Smooth muscle cell (in vitro differentiated cells): ENCODE measurements at regions not wholly inside any gene's neighbourhood (a gene's known extent, or its start where the extent isn't known, plus 50 kb on each side); places are given as distances from the start of the nearest gene placed in this dataset.

ENCODE experiments used
- DNase-seq: peaks from one replicate; lab custom pipeline; 2025; ENCODE audit not compliant: unreplicated experiment; lab: John Stamatoyannopoulos, UW
- H2AFZ ChIP-seq: fragments of 200-600 bp; sonication (generic); 2 replicates; pipeline ENCODE4 v1.6.0; 2016; ENCODE audit warnings: antibody characterized with exemption, low read depth, mild to moderate bottlenecking
- H3F3A ChIP-seq: fragments of 200-600 bp; sonication (generic); 2 replicates; pipeline ENCODE4 v1.6.0; 2017; ENCODE audit warnings: antibody characterized with exemption, low read depth
- H3K27ac ChIP-seq: fragments of 200-600 bp; sonication (generic); 2 replicates; pipeline ENCODE4 v1.5.1; 2016; ENCODE audit warnings: low read depth, mild to moderate bottlenecking
- H3K27me3 ChIP-seq: fragments of 200-600 bp; sonication (generic); 2 replicates; pipeline ENCODE4 v1.6.1; 2016; ENCODE audit warnings: low read depth, mild to moderate bottlenecking
- H3K36me3 ChIP-seq: fragments of 200-600 bp; sonication (generic); 2 replicates; pipeline ENCODE4 v1.5.1; 2016; ENCODE audit warnings: low read depth
- H3K4me1 ChIP-seq: fragments of 200-600 bp; sonication (generic); 2 replicates; pipeline ENCODE4 v1.5.1; 2016; ENCODE audit warnings: low read depth
- H3K4me2 ChIP-seq: fragments of 200-600 bp; sonication (generic); 2 replicates; pipeline ENCODE4 v1.6.0; 2016; ENCODE audit warnings: mild to moderate bottlenecking
- H3K4me3 ChIP-seq: fragments of 200-600 bp; sonication (generic); 2 replicates; pipeline ENCODE4 v1.5.1; 2016; ENCODE audit warnings: mild to moderate bottlenecking
- H3K79me2 ChIP-seq: fragments of 200-600 bp; sonication (generic); 2 replicates; pipeline ENCODE4 v1.6.0; 2016; ENCODE audit warnings: low read depth, mild to moderate bottlenecking
- H3K9ac ChIP-seq: fragments of 200-600 bp; sonication (generic); 2 replicates; pipeline ENCODE4 v1.6.0; 2016; ENCODE audit warnings: low read depth
- H3K9me3 ChIP-seq: fragments of 200-600 bp; sonication (generic); replicated peaks from 2 replicates; pipeline ENCODE4 v1.5.1; 2016; ENCODE audit warnings: low read depth
- H4K20me1 ChIP-seq: fragments of 200-600 bp; sonication (generic); 2 replicates; pipeline ENCODE4 v1.6.0; 2016; ENCODE audit warnings: low read depth
- WGBS: methylation state at CpG from one replicate; pipeline ENCODE4 v1.1.7; 2016; ENCODE audit warnings: low lambda C conversion rate; 5-methylcytosine and 5-hydroxymethylcytosine counted together
- TF ChIP-seq, protein P1 (sequence below): fragments of 200-600 bp; sonication (generic); IDR thresholded peaks from 2 replicates; pipeline ENCODE4 v1.5.1; 2017; ENCODE audit warnings: borderline replicate concordance, mild to moderate bottlenecking, antibody characterized with exemption; ENCODE audit not compliant: insufficient read depth, poor library complexity, severe bottlenecking

DNA sequence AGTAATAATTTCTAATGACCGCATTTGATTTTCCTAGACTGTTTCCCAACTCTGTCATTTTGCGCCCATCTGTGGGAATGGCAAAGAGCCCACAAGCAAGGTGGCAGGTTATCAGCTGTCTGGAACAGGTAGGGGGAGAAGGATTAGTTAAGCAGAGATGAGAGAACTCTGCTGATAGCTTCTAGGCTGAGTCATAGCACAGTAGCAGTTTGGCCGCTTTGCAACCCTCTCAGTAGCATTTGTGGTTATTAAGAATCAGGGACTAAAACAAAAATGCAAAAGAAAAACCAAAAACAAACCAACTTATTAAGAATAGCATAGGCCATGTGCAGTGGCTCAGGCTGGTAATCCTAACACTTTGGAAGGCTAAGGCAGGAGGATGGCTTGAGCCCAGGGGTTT lies 602.7 kb upstream of the SORCS1 start:
- Histone ChIP-seq H3K4me2 (no peak overlapping the region), H3K4me1 (no peaks in the 10 kb centered on the region), H3K36me3 (no peaks in the 10 kb centered on the region), H3K9me3 (no peaks in the 10 kb centered on the region), H3K27me3 (no peaks in the 10 kb centered on the region), H3K79me2 (no peaks in the 10 kb centered on the region), H3K4me3 (no peak overlapping the region), H3K9ac (no peak overlapping the region), H4K20me1 (no peaks in the 10 kb centered on the region), H3F3A (no peaks in the 10 kb centered on the region), H2AFZ (no peak overlapping the region), H3K27ac (no peak overlapping the region)
- TF ChIP-seq, protein P1, sequence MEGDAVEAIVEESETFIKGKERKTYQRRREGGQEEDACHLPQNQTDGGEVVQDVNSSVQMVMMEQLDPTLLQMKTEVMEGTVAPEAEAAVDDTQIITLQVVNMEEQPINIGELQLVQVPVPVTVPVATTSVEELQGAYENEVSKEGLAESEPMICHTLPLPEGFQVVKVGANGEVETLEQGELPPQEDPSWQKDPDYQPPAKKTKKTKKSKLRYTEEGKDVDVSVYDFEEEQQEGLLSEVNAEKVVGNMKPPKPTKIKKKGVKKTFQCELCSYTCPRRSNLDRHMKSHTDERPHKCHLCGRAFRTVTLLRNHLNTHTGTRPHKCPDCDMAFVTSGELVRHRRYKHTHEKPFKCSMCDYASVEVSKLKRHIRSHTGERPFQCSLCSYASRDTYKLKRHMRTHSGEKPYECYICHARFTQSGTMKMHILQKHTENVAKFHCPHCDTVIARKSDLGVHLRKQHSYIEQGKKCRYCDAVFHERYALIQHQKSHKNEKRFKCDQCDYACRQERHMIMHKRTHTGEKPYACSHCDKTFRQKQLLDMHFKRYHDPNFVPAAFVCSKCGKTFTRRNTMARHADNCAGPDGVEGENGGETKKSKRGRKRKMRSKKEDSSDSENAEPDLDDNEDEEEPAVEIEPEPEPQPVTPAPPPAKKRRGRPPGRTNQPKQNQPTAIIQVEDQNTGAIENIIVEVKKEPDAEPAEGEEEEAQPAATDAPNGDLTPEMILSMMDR, result no peak
- no peak for DNase-seq
- WGBS, result 64% methylated on average over 3 of the region's 3 CpGs

DNA sequence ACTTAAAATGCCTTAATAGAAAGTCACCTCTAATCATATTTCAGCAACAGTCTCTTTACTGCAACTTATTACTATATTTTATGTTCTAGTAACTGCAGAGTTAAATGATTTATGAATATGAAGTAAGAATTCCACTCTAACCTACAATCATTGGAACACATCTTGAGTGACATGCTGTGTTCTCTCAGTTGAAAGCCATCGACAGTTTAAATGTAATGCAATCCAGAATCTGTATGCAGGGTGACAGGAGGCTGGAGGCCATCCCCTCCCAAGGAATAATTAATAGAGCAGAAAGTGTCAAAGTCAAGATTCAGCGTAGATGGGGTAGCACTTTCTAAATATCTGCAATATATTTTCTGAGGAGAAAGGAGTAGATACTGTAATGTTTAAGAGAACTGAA lies 590.3 kb upstream of the SORCS1 start:
- H3K36me3 ChIP-seq, result no peaks in the 10 kb centered on the region
- no peaks in the 10 kb centered on the region for H3K4me1 ChIP-seq
- TF ChIP-seq, protein P1, result no peak
- no peaks in the 10 kb centered on the region for H3K27me3 ChIP-seq
- H3K9ac ChIP-seq, result no peak overlapping the region
- H3K27ac ChIP-seq, result no peak overlapping the region
- H3K79me2 ChIP-seq, result no peaks in the 10 kb centered on the region
- no peaks in the 10 kb centered on the region for H3K9me3 ChIP-seq
- no peak for DNase-seq
- no peaks in the 10 kb centered on the region for H4K20me1 ChIP-seq
- no peak overlapping the region for H2AFZ ChIP-seq
- H3K4me2 ChIP-seq, result no peak overlapping the region
- H3F3A ChIP-seq, result no peaks in the 10 kb centered on the region
- 84% methylated on average over 2 of the region's 2 CpGs for whole genome bisulfite sequencing
- H3K4me3 ChIP-seq, result no peak overlapping the region

DNA sequence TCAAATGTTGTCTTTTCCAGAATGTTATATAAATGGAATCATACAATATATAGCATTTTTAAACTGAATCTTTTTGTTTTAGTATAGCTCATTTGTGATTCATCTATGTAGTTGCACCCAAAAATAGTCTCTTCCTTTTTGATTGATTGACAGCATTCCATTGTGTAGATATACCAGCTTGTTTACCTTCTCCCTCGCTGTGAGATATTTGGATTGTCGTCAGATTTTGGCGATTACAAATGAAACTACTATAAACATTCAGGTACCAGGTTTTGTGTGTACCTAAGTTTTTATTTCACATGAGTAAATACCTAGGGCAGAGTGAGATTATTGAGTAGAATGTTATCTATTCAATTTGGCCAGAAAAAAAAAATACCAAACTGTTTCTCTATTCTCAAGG lies 584.7 kb upstream of the SORCS1 start:
- no peaks in the 10 kb centered on the region for H3K4me1 ChIP-seq
- no peak overlapping the region for H2AFZ ChIP-seq
- H3K4me2 ChIP-seq, result no peak overlapping the region
- H3K27ac ChIP-seq, result no peak overlapping the region
- H4K20me1 ChIP-seq, result no peaks in the 10 kb centered on the region
- TF ChIP-seq, protein P1, result no peak
- no peak overlapping the region for H3K9ac ChIP-seq
- H3K9me3 ChIP-seq, result no peaks in the 10 kb centered on the region
- no peaks in the 10 kb centered on the region for H3K79me2 ChIP-seq
- no peaks in the 10 kb centered on the region for H3F3A ChIP-seq
- DNase-seq, result no peak
- H3K36me3 ChIP-seq, result no peaks in the 10 kb centered on the region
- 92% methylated on average over 3 of the region's 3 CpGs for whole genome bisulfite sequencing
- no peaks in the 10 kb centered on the region for H3K27me3 ChIP-seq
- no peak overlapping the region for H3K4me3 ChIP-seq

DNA sequence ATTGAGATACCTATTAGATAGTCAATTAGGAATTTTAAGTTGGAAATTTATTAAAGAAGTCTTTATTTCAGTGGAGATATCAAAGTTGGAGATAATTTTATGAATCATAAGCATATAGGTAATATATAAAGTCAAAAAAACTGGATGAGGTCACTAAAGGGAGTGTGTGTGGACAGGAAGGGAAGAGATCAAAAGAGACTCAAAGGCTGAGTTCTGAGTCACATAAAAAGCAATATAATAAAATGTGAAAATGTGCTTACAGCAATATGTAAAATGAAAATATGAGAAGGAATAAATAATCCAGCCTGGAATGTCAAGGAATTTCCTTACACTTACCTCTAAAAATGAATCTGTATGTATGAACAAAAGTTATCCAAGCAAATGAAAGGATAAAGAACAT lies 583.3 kb upstream of the SORCS1 start:
- H3F3A ChIP-seq, result no peaks in the 10 kb centered on the region
- no peaks in the 10 kb centered on the region for H3K27me3 ChIP-seq
- no peak overlapping the region for H2AFZ ChIP-seq
- no peaks in the 10 kb centered on the region for H3K9me3 ChIP-seq
- TF ChIP-seq, protein P1, result no peak
- no peak for DNase-seq
- H3K4me3 ChIP-seq, result no peak overlapping the region
- H3K9ac ChIP-seq, result no peak overlapping the region
- H3K27ac ChIP-seq, result no peak overlapping the region
- H3K79me2 ChIP-seq, result no peaks in the 10 kb centered on the region
- no peak overlapping the region for H3K4me2 ChIP-seq
- H4K20me1 ChIP-seq, result no peaks in the 10 kb centered on the region
- H3K4me1 ChIP-seq, result no peaks in the 10 kb centered on the region
- no peaks in the 10 kb centered on the region for H3K36me3 ChIP-seq
